Immature natural killer cell (primary cell): ENCODE measurements at regions not wholly inside any gene's neighbourhood (a gene's known extent, or its start where the extent isn't known, plus 50 kb on each side); places are given as distances from the start of the nearest gene placed in this dataset.
"Not testable (repeated sequence)": the region's sequence is repeated elsewhere in the genome, so short reads cannot be mapped to it uniquely, and the experiment has no call there.

Experiments used
- DNase-seq, 3 donors: peaks; one replicate each; pipeline ENCODE4 v3.0.0; 2022; ENCODE audit warnings: mixed read lengths in 1 of 3
- H3K27ac Mint-ChIP-seq, 6 donors: one replicate each; pipeline ENCODE4 v1.8.0; 2020; ENCODE audit warnings: mixed read lengths in 6 of 6, mild to moderate bottlenecking in 5 of 6, inconsistent platforms in 4 of 6, moderate library complexity in 3 of 6
- H3K27me3 Mint-ChIP-seq, 3 donors: one replicate each; pipeline ENCODE4 v1.8.0; 2020 to 2021; ENCODE audit warnings: low read depth in 3 of 3, mild to moderate bottlenecking in 3 of 3, mixed read lengths in 3 of 3, moderate library complexity in 3 of 3, inconsistent platforms in 1 of 3
- H3K36me3 Mint-ChIP-seq, 3 donors: one replicate each; pipeline ENCODE4 v1.8.0; 2020; ENCODE audit warnings: mixed read lengths in 3 of 3, inconsistent platforms in 2 of 3, mild to moderate bottlenecking in 2 of 3
- H3K4me1 Mint-ChIP-seq, 2 donors: one replicate each; pipeline ENCODE4 v1.8.0; 2020; ENCODE audit warnings: inconsistent platforms in 2 of 2, mild to moderate bottlenecking in 2 of 2, mixed read lengths in 2 of 2, moderate library complexity in 1 of 2
- H3K4me3 Mint-ChIP-seq, 5 donors: one replicate each; pipeline ENCODE4 v1.8.0; 2020; ENCODE audit warnings: mild to moderate bottlenecking in 5 of 5, mixed read lengths in 5 of 5, inconsistent platforms in 3 of 5, moderate library complexity in 3 of 5
- H3K9me3 Mint-ChIP-seq, 6 donors: one replicate each; pipeline ENCODE4 v1.8.0; 2020; ENCODE audit warnings: mild to moderate bottlenecking in 6 of 6, mixed read lengths in 6 of 6, inconsistent platforms in 4 of 6, moderate library complexity in 3 of 6

DNA sequence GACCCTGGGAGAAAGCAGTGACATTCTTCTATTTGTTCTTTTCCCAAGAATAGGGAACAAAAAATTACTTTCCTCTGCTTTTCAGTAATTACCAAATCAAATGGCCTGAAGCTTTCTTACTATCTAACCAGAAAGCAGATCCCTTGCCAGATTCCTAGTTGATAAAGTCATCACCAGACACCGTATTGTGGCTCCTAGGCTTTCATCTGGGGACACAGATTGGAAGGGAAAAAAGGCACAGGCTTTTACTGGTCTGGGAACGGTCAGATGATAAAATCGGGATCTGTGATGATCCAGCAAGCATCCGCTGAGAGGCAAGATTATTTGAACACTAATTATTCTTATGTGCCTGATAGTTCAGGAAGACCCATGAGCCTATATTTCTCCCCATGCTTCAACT is 79.1 kb upstream of the BCL2L14 start:
- Mint-ChIP-seq H3K9me3 (peaks cover 0 to 6% (median 0%) of the 10 kb centered on the region in 6 donors), H3K36me3 (peaks cover 0 to 12% (median 0%) of the 10 kb centered on the region in 3 donors), H3K4me1 (no peaks in the 10 kb centered on the region), H3K27me3 (peaks cover 8 to 10% (median 10%) of the 10 kb centered on the region in 3 donors), H3K27ac (no peak overlapping the region), H3K4me3 (no peak overlapping the region)
- DNase-seq, result no peak

DNA sequence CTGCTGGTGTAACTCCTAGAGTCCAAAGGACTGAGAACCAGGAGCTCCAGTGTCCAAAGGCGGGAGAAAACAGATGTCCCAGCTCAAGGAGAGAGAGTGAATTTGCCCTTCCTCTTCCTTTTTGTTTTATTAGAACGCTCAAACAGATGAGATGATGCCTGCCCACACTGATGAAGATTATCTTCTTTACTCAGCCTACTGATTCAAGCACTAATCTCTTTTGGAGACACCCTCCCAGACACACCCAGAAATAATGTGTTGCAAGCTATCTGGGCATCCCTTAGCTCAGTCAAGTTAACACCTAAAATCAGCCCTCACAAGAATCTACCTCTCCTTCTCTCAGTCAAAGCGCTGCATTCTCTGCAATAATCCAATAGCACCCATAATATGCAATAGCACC is 78.2 kb upstream of the BCL2L14 start:
- DNase-seq, result no peak
- H3K27me3 Mint-ChIP-seq, result peaks cover 8 to 12% (median 10%) of the 10 kb centered on the region in 3 donors
- no peak overlapping the region for H3K4me3 Mint-ChIP-seq
- H3K27ac Mint-ChIP-seq, result no peak overlapping the region
- no peaks in the 10 kb centered on the region for H3K4me1 Mint-ChIP-seq
- H3K9me3 Mint-ChIP-seq, result peaks cover 0 to 6% (median 0%) of the 10 kb centered on the region in 6 donors
- H3K36me3 Mint-ChIP-seq, result peaks cover 0 to 12% (median 0%) of the 10 kb centered on the region in 3 donors

DNA sequence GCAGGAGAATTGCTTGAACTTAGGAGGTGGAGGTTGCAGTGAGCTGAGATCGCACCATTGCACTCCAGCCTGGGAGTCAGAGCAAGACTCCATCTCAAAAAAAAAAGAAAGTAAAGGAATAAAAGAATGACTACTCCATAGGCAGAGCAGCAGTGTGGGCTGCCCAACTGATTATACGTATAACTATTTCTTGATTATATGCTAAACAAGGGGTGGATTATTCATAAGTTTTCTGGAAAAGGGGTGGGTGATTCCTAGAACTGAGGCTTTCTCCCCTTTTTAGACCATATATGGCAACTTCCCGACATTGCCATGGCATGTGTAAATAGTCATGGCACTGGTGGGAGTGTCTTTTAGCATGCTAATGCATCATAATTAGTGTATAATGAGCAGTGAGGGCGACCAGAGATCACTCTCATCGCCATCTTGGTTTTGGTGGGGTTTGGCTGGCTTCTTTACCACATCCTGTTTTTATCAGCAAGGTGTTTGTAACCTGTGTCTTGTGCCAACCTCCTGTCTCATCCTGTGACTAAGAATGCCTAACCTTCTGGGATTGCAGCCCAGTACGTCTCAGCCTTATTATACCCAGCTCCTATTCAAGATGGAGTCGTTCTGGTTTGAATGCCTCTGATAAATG is 72.3 kb upstream of the BCL2L14 start:
- not testable (repeated sequence) for H3K27ac Mint-ChIP-seq, DNase-seq, H3K36me3 Mint-ChIP-seq, H3K4me3 Mint-ChIP-seq, H3K9me3 Mint-ChIP-seq
- Mint-ChIP-seq H3K27me3 (peaks cover 4 to 14% (median 5%) of the 10 kb centered on the region in 3 donors), H3K4me1 (peaks cover 7 to 17% of the 10 kb centered on the region in 2 donors)

DNA sequence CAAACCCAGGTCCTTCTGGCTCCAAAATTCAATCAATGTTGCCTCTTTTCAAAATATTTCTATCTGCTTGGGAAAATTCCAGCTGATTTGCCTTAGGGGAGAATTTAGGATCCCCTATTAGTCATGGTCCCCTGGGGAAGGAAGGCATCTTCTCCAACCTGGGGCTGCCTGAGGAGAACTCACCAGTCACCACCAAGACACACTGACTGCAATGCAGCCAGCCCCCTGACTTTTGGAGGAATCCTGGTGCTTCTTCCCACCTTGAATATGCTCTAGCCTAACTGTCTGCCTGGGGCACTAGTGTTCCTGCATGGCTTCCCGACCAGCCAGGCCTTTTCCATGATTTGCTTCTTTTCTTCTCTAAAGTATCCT is 71.8 kb upstream of the BCL2L14 start:
- DNase-seq, result no peak
- H3K9me3 Mint-ChIP-seq, result peaks cover 0 to 6% (median 0%) of the 10 kb centered on the region in 6 donors
- H3K36me3 Mint-ChIP-seq, result peaks cover 0 to 4% (median 3%) of the 10 kb centered on the region in 3 donors
- peaks cover 4 to 16% (median 4%) of the 10 kb centered on the region in 3 donors for H3K27me3 Mint-ChIP-seq
- peaks cover 7 to 17% of the 10 kb centered on the region in 2 donors for H3K4me1 Mint-ChIP-seq
- H3K4me3 Mint-ChIP-seq, result no peak overlapping the region
- peak overlapping the region in 1 of 6 donors; percentile 8 for H3K27ac Mint-ChIP-seq

DNA sequence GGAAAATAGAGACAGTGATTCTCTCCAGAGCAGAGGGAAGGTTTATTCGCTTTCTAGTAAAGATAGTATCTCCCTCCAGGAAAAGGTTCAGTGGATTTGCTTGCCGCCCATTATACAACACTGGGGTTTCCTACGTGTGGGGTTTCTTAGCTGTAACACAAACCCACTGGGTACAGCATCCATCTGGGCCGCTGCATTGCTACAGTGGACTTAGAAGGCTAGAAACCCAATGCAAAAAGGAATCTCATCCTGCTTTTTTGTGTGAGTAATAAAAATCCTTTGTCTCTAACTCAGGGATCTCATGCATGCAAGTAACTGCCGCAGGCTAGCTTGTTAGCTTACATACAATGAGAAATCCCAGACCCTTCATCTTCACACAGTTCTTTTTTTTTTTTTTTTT is 67.1 kb upstream of the BCL2L14 start:
- peaks cover 15 to 33% (median 26%) of the 10 kb centered on the region in 3 donors for H3K27me3 Mint-ChIP-seq
- H3K4me1 Mint-ChIP-seq, result peaks cover 15 to 30% of the 10 kb centered on the region in 2 donors
- H3K9me3 Mint-ChIP-seq, result no peaks in the 10 kb centered on the region
- peaks cover 4 to 8% (median 5%) of the 10 kb centered on the region in 3 donors for H3K36me3 Mint-ChIP-seq
- no peak overlapping the region for H3K27ac Mint-ChIP-seq
- DNase-seq, result no peak
- no peak overlapping the region for H3K4me3 Mint-ChIP-seq

DNA sequence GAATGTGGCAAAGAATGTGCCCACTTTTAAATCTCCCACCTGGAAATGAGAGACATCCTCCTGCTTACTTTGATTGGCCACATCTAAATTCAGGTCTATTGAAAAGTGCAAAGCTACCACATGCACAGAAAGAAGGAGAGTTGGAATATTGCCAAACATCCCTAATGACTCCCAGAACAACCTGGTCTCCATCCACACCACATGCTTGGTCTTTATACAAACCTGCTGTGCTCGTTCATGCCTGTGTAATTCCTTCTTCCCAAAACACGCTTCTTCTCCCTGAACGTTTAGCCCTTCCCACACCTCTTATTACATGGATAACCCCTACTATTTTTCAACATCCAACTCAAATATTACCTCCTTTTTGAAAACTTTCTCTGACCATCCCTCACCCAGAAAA is 66.2 kb upstream of the BCL2L14 start:
- Mint-ChIP-seq H3K4me1 (peaks cover 17 to 33% of the 10 kb centered on the region in 2 donors), H3K27me3 (peaks cover 21 to 40% (median 32%) of the 10 kb centered on the region in 3 donors), H3K4me3 (no peak overlapping the region), H3K27ac (no peak overlapping the region), H3K9me3 (no peaks in the 10 kb centered on the region), H3K36me3 (peaks cover 4 to 8% (median 5%) of the 10 kb centered on the region in 3 donors)
- DNase-seq, result no peak

DNA sequence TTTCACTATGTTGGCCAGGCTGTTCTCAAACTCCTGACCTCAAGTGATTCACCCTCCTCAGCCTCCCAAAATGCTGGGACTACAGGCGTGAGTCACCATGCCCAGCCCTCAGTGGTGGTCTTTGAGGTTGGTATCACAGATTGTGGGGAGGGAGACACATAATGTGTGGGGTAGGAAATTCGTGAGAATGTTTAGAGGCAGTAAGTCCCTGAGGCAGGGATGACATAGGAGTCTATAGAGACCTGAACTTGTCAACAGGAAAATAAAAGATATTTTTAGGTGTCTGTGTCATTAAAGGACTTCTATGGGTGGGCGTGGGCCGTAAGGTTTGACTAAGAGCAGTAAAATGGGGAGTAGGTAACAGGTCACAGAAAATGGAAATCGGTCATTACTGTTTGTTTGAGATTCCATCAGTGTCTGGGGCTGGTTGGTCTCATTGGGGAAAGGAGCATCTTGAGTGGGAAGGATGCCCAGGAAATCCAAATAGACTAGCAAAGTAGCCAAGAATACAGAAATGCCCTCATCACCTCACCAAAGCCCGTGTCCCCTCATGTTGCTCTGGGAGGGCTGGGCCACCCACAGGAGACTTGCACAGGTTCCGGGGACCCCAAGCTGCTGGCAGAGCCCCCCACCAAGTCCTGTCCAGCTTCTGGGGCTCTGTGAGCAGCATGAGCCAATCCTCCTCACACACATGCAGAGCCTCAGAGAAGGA is 63.6 kb upstream of the BCL2L14 start:
- peaks cover 37 to 52% of the 10 kb centered on the region in 2 donors for H3K4me1 Mint-ChIP-seq
- no peaks in the 10 kb centered on the region for H3K9me3 Mint-ChIP-seq
- no peak for DNase-seq
- H3K36me3 Mint-ChIP-seq, result peaks cover 0 to 5% (median 5%) of the 10 kb centered on the region in 3 donors
- peak overlapping the region in 2 of 5 donors; percentile 9 to 46 for H3K4me3 Mint-ChIP-seq
- H3K27me3 Mint-ChIP-seq, result peaks cover 26 to 53% (median 47%) of the 10 kb centered on the region in 3 donors
- H3K27ac Mint-ChIP-seq, result no peak overlapping the region

DNA sequence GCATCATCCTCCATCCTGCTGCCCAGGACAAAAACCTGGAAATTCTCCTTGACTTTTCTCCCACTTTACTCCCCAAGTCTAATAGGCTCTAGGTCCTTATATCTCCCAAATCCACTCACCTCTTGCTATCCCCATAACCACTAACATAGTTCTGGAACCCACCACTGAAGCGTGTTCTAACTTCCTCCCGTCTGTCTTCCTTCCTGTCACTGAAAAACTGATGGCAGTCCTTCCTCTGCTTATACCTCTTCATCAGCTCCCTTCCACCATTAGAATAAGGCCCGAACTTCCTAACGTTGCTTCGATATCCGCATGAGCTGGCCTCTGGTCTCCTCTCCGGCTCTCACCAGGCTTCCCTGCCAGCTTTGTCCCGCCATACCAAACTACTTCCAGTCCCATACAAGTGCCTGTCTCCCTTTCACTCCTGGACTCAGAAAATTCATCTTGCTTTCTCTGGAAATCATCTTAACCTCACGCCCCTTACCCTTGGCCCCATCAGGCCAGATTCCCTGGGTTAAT is 63.0 kb upstream of the BCL2L14 start:
- no peak for DNase-seq
- no peaks in the 10 kb centered on the region for H3K9me3 Mint-ChIP-seq
- peaks cover 39 to 52% of the 10 kb centered on the region in 2 donors for H3K4me1 Mint-ChIP-seq
- H3K27me3 Mint-ChIP-seq, result peaks cover 30 to 58% (median 47%) of the 10 kb centered on the region in 3 donors
- H3K4me3 Mint-ChIP-seq, result peak overlapping the region in 3 of 5 donors; percentile 10 to 46 (median 18)
- H3K27ac Mint-ChIP-seq, result no peak overlapping the region
- H3K36me3 Mint-ChIP-seq, result peaks cover 0 to 5% (median 5%) of the 10 kb centered on the region in 3 donors

DNA sequence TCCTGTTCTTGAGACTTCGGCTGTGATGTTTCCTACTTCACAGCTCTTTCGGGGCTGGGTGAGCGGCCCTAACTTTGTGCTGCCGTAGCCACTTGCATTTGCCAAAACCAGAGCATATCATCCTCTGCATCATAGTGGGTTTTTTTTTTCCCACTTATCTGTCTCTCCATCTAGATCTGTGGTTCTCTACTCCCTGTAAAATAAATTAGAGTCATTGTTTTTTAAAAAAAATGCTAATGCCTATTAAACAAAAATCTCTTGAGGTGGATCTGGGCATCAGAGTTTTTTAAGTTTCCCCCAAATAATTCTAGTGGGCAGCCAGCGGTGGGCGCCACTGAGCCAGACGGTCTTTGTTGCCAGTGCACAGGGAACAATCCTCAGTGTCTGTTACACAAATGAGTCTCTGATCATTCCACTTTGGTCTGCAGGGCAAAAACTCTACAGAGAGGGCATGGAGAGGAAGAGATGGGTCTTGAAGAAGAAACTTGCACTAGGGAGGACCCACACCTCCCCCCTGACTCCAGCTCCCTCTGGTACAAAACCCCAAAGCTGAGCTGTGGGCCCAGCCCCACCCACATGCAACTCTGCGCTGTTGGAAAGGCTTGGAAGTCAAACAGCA is 62.4 kb upstream of the BCL2L14 start:
- H3K36me3 Mint-ChIP-seq, result peaks cover 0 to 5% (median 5%) of the 10 kb centered on the region in 3 donors
- H3K4me3 Mint-ChIP-seq, result peak overlapping the region in 1 of 5 donors; percentile 50
- peak in 1 of 3 donors; percentile 19 for DNase-seq
- H3K9me3 Mint-ChIP-seq, result no peaks in the 10 kb centered on the region
- peaks cover 30 to 60% (median 48%) of the 10 kb centered on the region in 3 donors for H3K27me3 Mint-ChIP-seq
- peak overlapping the region in 1 of 6 donors; percentile 17 for H3K27ac Mint-ChIP-seq
- H3K4me1 Mint-ChIP-seq, result peaks cover 39 to 52% of the 10 kb centered on the region in 2 donors

DNA sequence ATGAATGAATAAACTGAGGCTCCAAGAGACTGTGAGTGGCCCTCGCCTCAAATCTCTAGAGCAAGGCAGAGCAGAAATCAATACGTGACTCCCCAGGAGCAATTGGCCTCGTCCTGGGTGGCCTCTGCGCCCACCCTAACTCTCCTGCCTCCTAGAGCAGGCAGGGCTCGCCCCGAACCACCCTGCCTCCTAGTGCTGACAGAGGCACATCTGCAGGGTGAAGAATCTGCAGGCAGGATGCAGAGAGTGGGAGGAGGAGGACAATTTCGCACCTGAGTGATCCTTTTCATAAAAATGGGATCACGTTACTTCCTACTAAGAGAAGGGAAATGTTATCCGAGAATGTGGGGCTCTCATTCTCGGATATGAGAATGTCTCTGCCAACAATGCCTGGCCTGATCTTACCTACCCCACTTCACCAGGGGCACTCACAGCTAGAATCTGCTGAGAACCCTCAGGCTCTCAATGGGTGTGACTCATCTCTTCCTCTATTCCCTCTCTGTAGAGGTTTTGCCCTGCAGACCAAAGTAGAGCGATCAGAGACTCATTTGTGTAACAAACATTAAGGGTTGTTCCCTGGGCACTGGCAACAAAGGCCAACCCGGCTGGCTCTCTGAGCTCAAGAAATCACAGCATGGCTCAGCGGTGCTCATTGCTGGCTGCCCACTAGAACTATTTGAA is 61.7 kb upstream of the BCL2L14 start:
- DNase-seq, result peak in 1 of 3 donors; percentile 12
- Mint-ChIP-seq H3K4me3 (peak overlapping the region in 3 of 5 donors; percentile 49 to 78 (median 56)), H3K27ac (peak overlapping the region in 3 of 6 donors; percentile 17 to 64 (median 29)), H3K27me3 (peaks cover 30 to 64% (median 48%) of the 10 kb centered on the region in 3 donors), H3K9me3 (no peaks in the 10 kb centered on the region), H3K4me1 (peaks cover 39 to 52% of the 10 kb centered on the region in 2 donors), H3K36me3 (peaks cover 0 to 5% (median 5%) of the 10 kb centered on the region in 3 donors)

DNA sequence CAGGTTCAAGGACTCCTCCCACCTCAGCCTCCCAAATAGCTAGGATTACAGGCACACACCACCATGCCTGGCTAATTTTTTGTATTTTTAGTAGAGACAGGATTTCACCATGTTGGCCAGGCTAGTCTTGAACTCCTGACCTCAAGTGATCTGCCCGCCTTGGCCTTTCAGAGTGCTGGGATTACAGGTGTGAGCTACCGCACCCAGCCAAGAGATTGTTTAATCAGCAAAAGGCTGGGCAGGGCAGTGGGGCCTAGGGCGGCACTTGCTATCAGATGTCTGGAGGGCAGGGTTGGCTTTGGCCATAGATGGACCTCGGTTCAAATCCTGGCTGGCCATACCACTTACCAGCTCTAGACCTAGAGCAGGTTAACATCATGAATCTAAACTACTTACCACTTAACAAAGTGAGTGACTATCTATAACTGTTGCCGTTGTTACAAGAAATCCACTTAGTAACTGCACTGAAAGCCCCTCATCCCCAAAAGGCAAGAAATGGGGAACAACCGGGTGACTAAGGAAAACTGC is 60.9 kb upstream of the BCL2L14 start:
- Mint-ChIP-seq H3K27me3 (peaks cover 25 to 65% (median 45%) of the 10 kb centered on the region in 3 donors), H3K4me3 (peak overlapping the region; percentile 77 to 83 (median 79)), H3K4me1 (peaks cover 40 to 52% of the 10 kb centered on the region in 2 donors), H3K27ac (peak overlapping the region in 3 of 6 donors; percentile 40 to 64 (median 41))
- not testable (repeated sequence) for H3K36me3 Mint-ChIP-seq, DNase-seq, H3K9me3 Mint-ChIP-seq

DNA sequence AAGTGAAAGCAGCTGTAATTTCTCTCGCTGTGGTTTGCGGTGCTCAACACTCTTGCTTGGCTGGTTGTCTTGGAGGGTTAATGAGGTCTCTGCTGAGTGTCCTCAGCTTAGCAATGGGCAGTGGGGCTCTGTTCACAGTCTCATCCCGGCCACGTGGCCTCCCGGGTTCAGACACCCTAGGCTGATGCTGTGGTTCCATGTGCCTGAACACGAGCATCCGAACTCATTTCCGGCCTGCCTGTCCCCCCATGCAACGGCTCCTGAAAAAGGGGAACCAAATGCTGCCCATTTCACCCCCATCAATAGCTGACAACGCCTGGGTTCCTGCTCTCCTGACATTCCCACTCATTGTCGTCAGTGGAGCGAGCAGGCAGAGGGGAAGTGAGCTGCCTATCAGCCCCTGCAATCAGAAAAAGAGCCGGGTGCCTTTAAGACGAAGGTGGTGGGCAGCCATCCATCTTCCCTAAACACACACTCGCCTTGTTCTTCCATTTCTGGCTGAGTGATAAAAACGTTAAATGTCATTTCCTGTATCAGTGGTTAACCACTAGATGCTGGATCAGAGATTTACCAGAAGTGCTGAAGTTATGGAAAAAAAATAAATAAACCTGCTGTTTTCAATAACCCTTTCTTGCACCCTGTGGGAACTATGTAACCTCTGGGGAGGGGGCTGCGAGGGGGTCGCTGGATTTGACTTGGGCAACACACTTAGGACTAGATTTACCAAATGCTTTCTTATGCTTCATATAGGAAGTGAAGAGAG is 60.3 kb upstream of the BCL2L14 start:
- Mint-ChIP-seq H3K27me3 (peaks cover 23 to 65% (median 45%) of the 10 kb centered on the region in 3 donors), H3K4me1 (peaks cover 41 to 52% of the 10 kb centered on the region in 2 donors), H3K4me3 (peak overlapping the region; percentile 77 to 83 (median 79)), H3K27ac (peak overlapping the region; percentile 23 to 75 (median 56)), H3K9me3 (no peaks in the 10 kb centered on the region), H3K36me3 (peaks cover 0 to 2% (median 2%) of the 10 kb centered on the region in 3 donors)
- DNase-seq, result peak; percentile 68 to 73 (median 69)
